HEK293 (cell line): ENCODE measurements at regions not wholly inside any gene's neighbourhood (a gene's known extent, or its start where the extent isn't known, plus 50 kb on each side); places are given as distances from the start of the nearest gene placed in this dataset.

Experiments
- CTCF ChIA-PET: fragments of 350-600 bp; formaldehyde crosslinking; extraction: SDS; loops from one replicate; lab custom pipeline; 2021; ENCODE audit warnings: antibody characterized with exemption; lab: Yijun Ruan, JAX
- POLR2A ChIA-PET: fragments of 300-600 bp; formaldehyde crosslinking; extraction: SDS; loops from one replicate; lab custom pipeline; 2020; ENCODE audit warnings: antibody characterized with exemption, inconsistent platforms; lab: Yijun Ruan, JAX
- H3K27ac ChIP-seq: fragments of 200-500 bp; sonication (Bioruptor generic); 2 replicates; pipeline ENCODE4 v1.5.1; 2014; ENCODE audit warnings: low read depth, low read length, control low read depth, inconsistent platforms; ENCODE audit errors: extremely low read depth
- H3K36me3 ChIP-seq, 2 experiments: fragments of 200-500 bp in 1 of 2; sonication (Bioruptor generic) in 1 of 2; 1 replicate in 1 of 2; 2 replicates in 1 of 2; pipeline ENCODE4 v1.5.1; 2014 to 2017; ENCODE audit warnings: inconsistent platforms in 2 of 2, low read length in 2 of 2; ENCODE audit not compliant: control insufficient read depth in 2 of 2, insufficient read depth in 1 of 2
- H3K4me1 ChIP-seq: fragments of 200-500 bp; sonication (Bioruptor generic); 2 replicates; pipeline ENCODE4 v1.5.1; 2014; ENCODE audit warnings: mild to moderate bottlenecking, low read length, inconsistent platforms; ENCODE audit not compliant: control insufficient read depth, insufficient read depth
- H3K4me3 ChIP-seq: 2 replicates; pipeline ENCODE4 v1.5.1; 2011; ENCODE audit warnings: low read depth, mild to moderate bottlenecking, control low read depth, low read length, moderate library complexity
- H3K9me3 ChIP-seq: fragments of 200-500 bp; sonication (Bioruptor generic); 2 replicates; pipeline ENCODE4 v1.5.1; 2014; ENCODE audit warnings: low read depth, low read length, inconsistent platforms; ENCODE audit not compliant: control insufficient read depth, insufficient read depth
- HIC1 ChIP-seq: fragments of 450-650 bp; formaldehyde crosslinking; IDR thresholded peaks from 2 replicates; pipeline ENCODE4 v1.5.1; 2016; ENCODE audit warnings: missing biosample characterization, missing genetic modification characterization
- KLF17 ChIP-seq: fragments of 450-650 bp; formaldehyde crosslinking; IDR thresholded peaks from 2 replicates; pipeline ENCODE4 v1.5.1; 2016; ENCODE audit warnings: missing biosample characterization, missing genetic modification characterization
- PBX3 ChIP-seq: sonication (generic); formaldehyde crosslinking; IDR thresholded peaks from 2 replicates; pipeline ENCODE4 v1.8.1; 2022; ENCODE audit warnings: mild to moderate bottlenecking, moderate library complexity, missing genetic modification reagents
- WT1 ChIP-seq: fragments of 450-650 bp; formaldehyde crosslinking; IDR thresholded peaks from 2 replicates; pipeline ENCODE4 v1.5.1; 2016; ENCODE audit warnings: missing biosample characterization, missing genetic modification characterization
- ZBTB1 ChIP-seq: fragments of 450-650 bp; formaldehyde crosslinking; IDR thresholded peaks from 2 replicates; pipeline ENCODE4 v1.5.1; 2016; ENCODE audit warnings: missing biosample characterization, missing genetic modification characterization
- ZBTB17 ChIP-seq: fragments of 450-650 bp; formaldehyde crosslinking; IDR thresholded peaks from 2 replicates; pipeline ENCODE4 v1.5.1; 2016; ENCODE audit warnings: missing biosample characterization, missing genetic modification characterization
- ZBTB49 ChIP-seq: fragments of 450-650 bp; formaldehyde crosslinking; IDR thresholded peaks from 2 replicates; pipeline ENCODE4 v1.5.1; 2016; ENCODE audit warnings: missing biosample characterization, missing genetic modification characterization, low read depth
- ZNF132 ChIP-seq: fragments of 450-650 bp; formaldehyde crosslinking; IDR thresholded peaks from 2 replicates; pipeline ENCODE4 v1.5.1; 2017; ENCODE audit warnings: missing biosample characterization, missing genetic modification characterization, borderline replicate concordance
- ZNF140 ChIP-seq: fragments of 450-650 bp; formaldehyde crosslinking; IDR thresholded peaks from 2 replicates; pipeline ENCODE4 v1.5.1; 2016; ENCODE audit warnings: missing biosample characterization, missing genetic modification characterization
- ZNF184 ChIP-seq: fragments of 450-650 bp; IDR thresholded peaks from 2 replicates; pipeline ENCODE4 v1.5.1; 2018; ENCODE audit warnings: missing biosample characterization, mild to moderate bottlenecking, missing genetic modification characterization
- ZNF274 ChIP-seq, 2 experiments: fragments of 200-500 bp in 1 of 2; fragments of 450-650 bp in 1 of 2; sonication (Bioruptor generic) in 1 of 2; formaldehyde crosslinking in 1 of 2; IDR thresholded peaks; 2 replicates each; pipeline versions ENCODE4 v1.5.1 to v1.6.1; 2014 to 2016; ENCODE audit warnings: borderline replicate concordance in 1 of 2, inconsistent platforms in 1 of 2, low read length in 1 of 2, missing biosample characterization in 1 of 2, missing genetic modification characterization in 1 of 2
- ZNF302 ChIP-seq: fragments of 450-650 bp; formaldehyde crosslinking; IDR thresholded peaks from 2 replicates; pipeline ENCODE4 v1.5.1; 2016; ENCODE audit warnings: missing biosample characterization, missing genetic modification characterization, low read depth
- ZNF335 ChIP-seq: fragments of 450-650 bp; formaldehyde crosslinking; conservative IDR thresholded peaks from 2 replicates; pipeline ENCODE4 v1.5.1; 2016; ENCODE audit warnings: missing biosample characterization, missing genetic modification characterization
- ZNF366 ChIP-seq: fragments of 450-650 bp; formaldehyde crosslinking; conservative IDR thresholded peaks from 2 replicates; pipeline ENCODE4 v1.5.1; 2016; ENCODE audit warnings: missing biosample characterization, missing genetic modification characterization
- ZNF521 ChIP-seq: fragments of 450-650 bp; formaldehyde crosslinking; IDR thresholded peaks from 2 replicates; pipeline ENCODE4 v1.5.1; 2017; ENCODE audit warnings: missing biosample characterization, mild to moderate bottlenecking, missing genetic modification characterization
- ZNF629 ChIP-seq: fragments of 450-650 bp; formaldehyde crosslinking; IDR thresholded peaks from 2 replicates; pipeline ENCODE4 v1.5.1; 2017; ENCODE audit warnings: missing biosample characterization, missing genetic modification characterization
- ZNF701 ChIP-seq: fragments of 450-650 bp; formaldehyde crosslinking; IDR thresholded peaks from 2 replicates; pipeline ENCODE4 v1.5.1; 2016; ENCODE audit warnings: missing biosample characterization, missing genetic modification characterization
- ZSCAN23 ChIP-seq: fragments of 450-650 bp; formaldehyde crosslinking; IDR thresholded peaks from 2 replicates; pipeline ENCODE4 v1.5.1; 2016; ENCODE audit warnings: missing biosample characterization, missing genetic modification characterization
- TF ChIP-seq, protein P1 (sequence below): fragments of 450-650 bp; formaldehyde crosslinking; IDR thresholded peaks from 2 replicates; pipeline ENCODE4 v1.5.1; 2016; ENCODE audit warnings: missing biosample characterization, missing genetic modification characterization
- TF ChIP-seq, protein P2 (sequence below): fragments of 450-650 bp; formaldehyde crosslinking; IDR thresholded peaks from 2 replicates; pipeline ENCODE4 v1.5.1; 2016; ENCODE audit warnings: missing biosample characterization, missing genetic modification characterization, borderline replicate concordance

DNA sequence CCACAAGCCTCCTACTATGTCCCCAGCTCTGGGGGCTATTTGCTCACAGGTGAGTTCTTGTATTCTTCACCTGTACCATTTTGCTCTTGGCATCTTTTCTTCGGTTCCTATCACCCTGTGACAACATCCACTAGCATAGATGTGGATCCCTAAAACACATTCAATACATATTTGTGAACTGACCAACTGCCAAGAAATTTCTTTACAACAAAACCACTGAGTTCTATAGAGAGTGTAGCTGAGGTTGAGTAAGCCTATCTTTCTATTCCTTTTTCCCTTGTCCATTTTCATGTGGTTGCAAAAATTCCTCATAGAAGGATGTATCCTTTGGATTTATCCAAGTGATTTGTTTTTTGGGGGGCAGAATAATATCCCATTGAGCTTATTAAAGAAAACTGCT is 192.7 kb upstream of the ITGA4 start:
- Histone ChIP-seq H3K9me3 (no peaks in the 10 kb centered on the region), H3K4me3 (no peak overlapping the region), H3K27ac (no peak overlapping the region), H3K4me1 (no peaks in the 10 kb centered on the region), H3K36me3 (no peaks in the 10 kb centered on the region)
- TF ChIP-seq KLF17 (tag by site-specific recombination), result no peak
- CTCF ChIA-PET, result interaction anchor here (0.6 to 0.7 kb wide), 2 partner anchors 90 to 113 kb away, joined by 3 read pairs; no protein-coding TSS in a partner anchor
- POLR2A ChIA-PET, result no interaction called here

GRCh38 chr2:181266614-181267013 is 190.6 kb upstream of the ITGA4 start:
- Histone ChIP-seq H3K36me3 (no peaks in the 10 kb centered on the region), H3K4me1 (no peaks in the 10 kb centered on the region), H3K27ac (no peak overlapping the region), H3K4me3 (no peak overlapping the region), H3K9me3 (no peaks in the 10 kb centered on the region)
- TF ChIP-seq, protein P1, sequence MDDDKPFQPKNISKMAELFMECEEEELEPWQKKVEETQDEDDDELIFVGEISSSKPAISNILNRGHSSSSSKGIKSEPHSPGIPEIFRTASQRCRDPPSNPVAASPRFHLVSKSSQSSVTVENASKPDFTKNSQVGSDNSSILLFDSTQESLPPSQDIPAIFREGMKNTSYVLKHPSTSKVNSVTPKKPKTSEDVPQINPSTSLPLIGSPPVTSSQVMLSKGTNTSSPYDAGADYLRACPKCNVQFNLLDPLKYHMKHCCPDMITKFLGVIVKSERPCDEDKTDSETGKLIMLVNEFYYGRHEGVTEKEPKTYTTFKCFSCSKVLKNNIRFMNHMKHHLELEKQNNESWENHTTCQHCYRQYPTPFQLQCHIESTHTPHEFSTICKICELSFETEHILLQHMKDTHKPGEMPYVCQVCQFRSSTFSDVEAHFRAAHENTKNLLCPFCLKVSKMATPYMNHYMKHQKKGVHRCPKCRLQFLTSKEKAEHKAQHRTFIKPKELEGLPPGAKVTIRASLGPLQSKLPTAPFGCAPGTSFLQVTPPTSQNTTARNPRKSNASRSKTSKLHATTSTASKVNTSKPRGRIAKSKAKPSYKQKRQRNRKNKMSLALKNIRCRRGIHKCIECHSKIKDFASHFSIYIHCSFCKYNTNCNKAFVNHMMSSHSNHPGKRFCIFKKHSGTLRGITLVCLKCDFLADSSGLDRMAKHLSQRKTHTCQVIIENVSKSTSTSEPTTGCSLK (tag by site-specific recombination), result no peak
- TF ChIP-seq ZBTB49 (tag by site-specific recombination), result no peak
- TF ChIP-seq ZNF335 (tag by site-specific recombination), result no peak
- no peak for TF ChIP-seq ZNF132 (tag by site-specific recombination)
- TF ChIP-seq ZNF701 (tag by site-specific recombination), result no peak
- TF ChIP-seq ZNF274 (IDR thresholded peaks at IDR 0.05; ENCODE audit: low read length), result no peak
- no peak for TF ChIP-seq ZNF274 (tag by site-specific recombination; IDR thresholded peaks at IDR 0.05; ENCODE audit: borderline replicate concordance)
- TF ChIP-seq ZNF521, result no peak
- TF ChIP-seq ZSCAN23 (tag by site-specific recombination), result no peak
- TF ChIP-seq ZBTB17 (tag by site-specific recombination), result no peak
- no peak for TF ChIP-seq ZNF366 (tag by site-specific recombination)
- TF ChIP-seq, protein P2, sequence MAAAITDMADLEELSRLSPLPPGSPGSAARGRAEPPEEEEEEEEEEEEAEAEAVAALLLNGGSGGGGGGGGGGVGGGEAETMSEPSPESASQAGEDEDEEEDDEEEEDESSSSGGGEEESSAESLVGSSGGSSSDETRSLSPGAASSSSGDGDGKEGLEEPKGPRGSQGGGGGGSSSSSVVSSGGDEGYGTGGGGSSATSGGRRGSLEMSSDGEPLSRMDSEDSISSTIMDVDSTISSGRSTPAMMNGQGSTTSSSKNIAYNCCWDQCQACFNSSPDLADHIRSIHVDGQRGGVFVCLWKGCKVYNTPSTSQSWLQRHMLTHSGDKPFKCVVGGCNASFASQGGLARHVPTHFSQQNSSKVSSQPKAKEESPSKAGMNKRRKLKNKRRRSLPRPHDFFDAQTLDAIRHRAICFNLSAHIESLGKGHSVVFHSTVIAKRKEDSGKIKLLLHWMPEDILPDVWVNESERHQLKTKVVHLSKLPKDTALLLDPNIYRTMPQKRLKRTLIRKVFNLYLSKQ, result no peak
- CTCF ChIA-PET, result interaction anchor here (0.6 kb wide), 1 partner anchor 18 kb away, joined by 3 read pairs; no protein-coding TSS in a partner anchor
- POLR2A ChIA-PET, result no interaction called here

DNA sequence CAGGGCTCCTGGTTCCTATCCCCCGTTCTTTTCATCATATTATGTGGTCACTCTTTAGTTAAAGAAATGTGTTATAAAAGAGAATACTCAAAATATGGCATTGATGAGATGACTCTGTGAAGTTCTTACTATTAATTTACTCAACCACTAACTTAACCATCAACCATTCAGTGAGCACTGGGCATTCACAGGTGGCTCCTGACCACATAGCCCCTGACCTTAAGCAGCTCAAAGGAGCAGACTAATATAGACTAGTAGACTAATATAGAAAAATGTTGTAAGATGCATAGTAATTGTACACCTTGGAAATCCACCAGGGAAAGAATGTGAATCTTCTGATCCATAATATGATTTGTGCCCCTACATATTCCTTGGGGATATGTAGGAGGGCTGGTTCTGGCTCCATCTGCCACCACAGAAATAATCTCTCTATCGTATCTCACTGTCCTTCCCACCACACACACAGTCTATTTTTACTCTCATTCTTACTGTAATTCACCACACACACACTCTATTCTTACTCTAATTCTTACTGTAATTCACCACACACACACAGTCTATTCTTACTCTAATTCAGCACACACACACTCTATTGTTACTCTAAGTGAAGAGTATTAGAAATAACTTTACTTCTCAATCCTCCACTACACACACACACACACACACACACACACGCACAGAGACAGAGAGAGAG is 188.9 kb upstream of the ITGA4 start:
- POLR2A ChIA-PET, result no interaction called here
- Histone ChIP-seq H3K9me3 (no peaks in the 10 kb centered on the region), H3K36me3 (no peaks in the 10 kb centered on the region), H3K4me3 (no peak overlapping the region), H3K27ac (no peak overlapping the region), H3K4me1 (no peaks in the 10 kb centered on the region)
- CTCF ChIA-PET, result interaction anchor here (1.0 kb wide), 1 partner anchor 199 kb away, joined by 3 read pairs; no protein-coding TSS in a partner anchor
- TF ChIP-seq ZNF302 (tag by site-specific recombination) (no peak), HIC1 (tag by site-specific recombination) (no peak), ZNF184 (tag by site-specific recombination) (no peak), ZNF140 (tag by site-specific recombination) (no peak), ZNF629 (tag by site-specific recombination) (no peak), PBX3 (CRISPR knock-in tag) (no peak), ZBTB1 (tag by site-specific recombination) (no peak), WT1 (tag by site-specific recombination) (no peak)
